ELF-1 (cell line): ENCODE measurements at regions not wholly inside any gene's neighbourhood (a gene's known extent, or its start where the extent isn't known, plus 50 kb on each side); places are given as distances from the start of the nearest gene placed in this dataset.

Source experiments
- DNase-seq: peaks from one replicate; pipeline ENCODE4 v3.0.0-alpha.2; 2016; ENCODE audit warnings: low read depth, low spot score

DNA sequence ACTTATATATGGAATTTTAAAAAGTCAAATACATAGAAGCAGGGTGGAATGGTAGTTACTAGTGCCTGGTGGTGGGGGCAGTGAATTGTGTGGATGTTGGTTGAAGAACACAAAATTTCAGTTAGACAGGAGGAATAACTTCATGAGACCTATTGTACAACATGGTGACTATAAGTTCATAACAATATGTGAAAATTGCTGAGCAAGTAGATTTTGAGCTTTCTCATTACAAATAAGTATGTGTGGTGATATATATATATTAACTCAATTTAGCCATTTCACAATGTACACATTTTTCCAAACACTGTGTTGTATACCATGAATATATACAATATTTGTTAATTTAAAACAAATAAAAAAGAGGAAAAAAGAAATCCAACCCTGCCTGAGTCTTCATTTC, 641.1 kb downstream of the DIAPH3 start:
- DNase-seq: no peak

- no peak for DNase-seq
Observed at GRCh38 chr13:59527500-59527899, 636.2 kb downstream of the DIAPH3 start.

- peak; percentile 58 for DNase-seq
Observed at GRCh38 chr13:59531571-59532091, 632.1 kb downstream of the DIAPH3 start.

- DNase-seq: no peak
Observed at GRCh38 chr13:59532405-59532804, 631.3 kb downstream of the DIAPH3 start.

GRCh38 chr13:59533561-59534555, 629.9 kb downstream of the DIAPH3 start:
- DNase-seq: no peak

DNA sequence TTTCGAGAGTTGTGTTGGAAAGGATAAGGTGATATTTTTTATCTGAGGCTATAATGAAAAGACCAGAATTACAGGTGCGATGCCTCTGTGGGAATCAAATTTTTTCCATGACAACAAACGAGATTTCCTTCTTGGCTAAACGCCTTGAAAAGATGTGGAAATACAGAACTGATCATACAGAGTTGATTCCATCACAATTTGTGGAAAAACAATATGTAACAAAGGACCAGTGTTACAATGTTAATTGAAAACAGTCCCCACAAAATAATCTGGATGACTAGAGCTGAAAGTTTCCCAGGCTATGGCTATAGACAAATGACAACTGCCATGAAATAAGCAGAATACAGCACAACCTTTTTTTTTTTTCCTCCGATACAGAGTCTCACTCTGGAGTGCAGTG, 628.9 kb downstream of the DIAPH3 start:
- DNase-seq: no peak

DNA sequence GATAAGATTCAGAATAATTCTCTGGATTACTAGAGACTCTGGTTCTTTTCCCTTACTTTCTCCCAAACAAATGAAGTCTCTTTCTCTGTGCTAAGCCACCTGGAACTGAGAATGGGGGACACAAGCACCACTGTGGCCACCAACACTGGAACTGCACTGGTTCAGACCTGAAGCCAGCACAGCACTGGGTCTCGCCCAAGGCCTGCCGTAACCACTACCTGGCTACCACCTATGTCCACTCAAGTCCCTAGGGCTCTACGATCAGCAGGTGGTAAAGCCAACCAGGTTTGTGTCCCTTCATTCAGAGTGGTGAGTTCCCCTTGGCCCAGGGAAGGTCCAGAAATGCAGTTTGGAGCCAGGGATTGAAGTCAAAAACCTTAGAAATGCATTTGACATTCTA, 626.2 kb downstream of the DIAPH3 start:
- DNase-seq: no peak

DNA sequence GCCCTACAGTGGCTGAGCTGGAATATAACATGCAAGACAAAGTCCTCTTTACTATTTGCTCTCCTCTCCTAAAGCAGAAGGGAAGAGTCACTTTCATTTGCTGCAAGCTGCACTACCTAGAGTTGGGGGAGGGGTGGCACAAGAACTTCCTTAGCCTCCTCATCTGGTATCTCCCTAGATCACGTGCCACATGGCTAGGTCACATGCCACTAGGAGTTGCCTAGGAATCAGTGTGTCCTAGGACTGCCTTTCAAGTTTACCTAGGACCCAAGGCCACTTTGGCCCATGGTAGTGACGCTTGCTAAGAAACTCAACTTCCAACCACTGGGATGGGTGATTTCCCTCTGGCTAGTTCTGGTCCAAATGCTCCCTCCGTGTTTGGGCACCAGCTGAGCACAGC, 625.2 kb downstream of the DIAPH3 start:
- DNase-seq: no peak

DNA sequence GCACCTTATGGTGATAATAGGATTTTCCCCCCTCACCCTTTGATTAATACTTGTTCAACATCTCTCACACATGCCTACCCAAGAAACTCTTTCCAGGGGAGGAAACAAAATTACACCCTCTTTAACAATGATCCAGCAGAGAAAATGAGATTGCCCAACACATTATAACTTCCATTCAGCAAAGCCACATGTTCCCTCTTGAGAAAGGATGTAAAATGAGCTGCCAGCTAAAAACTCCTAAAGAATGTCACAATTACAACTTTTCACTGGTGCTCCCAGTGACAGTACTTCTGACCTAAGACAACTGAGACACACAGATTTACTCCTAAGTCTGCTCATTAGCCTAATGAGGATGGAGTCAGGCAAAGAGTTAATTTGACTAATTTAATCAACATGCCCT, 621.4 kb downstream of the DIAPH3 start:
- no peak for DNase-seq

DNA sequence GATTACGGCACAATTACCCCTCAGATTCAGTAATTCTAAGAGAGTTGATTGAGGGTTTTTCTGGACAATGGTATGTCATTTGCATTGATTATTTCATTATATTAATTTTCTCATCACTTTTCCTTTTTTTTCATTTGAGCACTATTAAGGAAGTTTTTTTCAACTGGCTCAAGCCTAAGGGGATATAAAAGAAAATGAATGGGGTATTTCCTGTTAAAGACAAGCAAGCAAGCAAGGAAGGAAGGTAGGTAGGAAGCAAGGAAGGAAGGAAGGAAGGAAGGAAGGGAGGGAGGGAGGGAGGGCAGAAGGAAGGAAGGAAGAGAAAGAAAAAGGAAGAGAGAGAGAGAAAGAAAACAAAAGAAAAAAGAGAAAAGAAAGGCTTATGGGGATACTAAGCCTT, 620.3 kb downstream of the DIAPH3 start:
- no peak for DNase-seq

GRCh38 chr13:59545007-59545406, 618.7 kb downstream of the DIAPH3 start:
- DNase-seq: peak; percentile 8

GRCh38 chr13:59546178-59546577, 617.5 kb downstream of the DIAPH3 start:
- no peak for DNase-seq

DNA sequence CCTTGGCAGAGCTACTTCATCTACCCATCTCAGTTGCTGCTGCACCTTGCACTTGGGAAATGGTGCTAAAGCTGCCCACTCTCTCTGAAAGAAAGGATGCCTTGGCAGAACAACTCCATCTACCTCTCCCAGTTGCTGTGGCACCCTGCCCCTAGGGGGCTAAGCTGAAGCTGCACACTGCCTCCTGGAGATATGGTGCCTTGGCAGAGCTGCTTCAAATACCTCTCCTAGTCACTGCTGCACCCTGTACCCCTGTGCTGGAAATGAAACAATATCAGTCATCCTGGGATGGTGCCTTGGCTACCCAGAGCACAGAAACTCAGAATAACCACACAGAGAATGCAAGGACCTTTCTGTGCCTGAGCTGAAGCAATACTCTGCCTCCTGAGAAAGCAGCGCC, 615.8 kb downstream of the DIAPH3 start:
- DNase-seq: no peak

- DNase-seq: no peak
Observed at GRCh38 chr13:59562924-59563323, 600.8 kb downstream of the DIAPH3 start.

DNA sequence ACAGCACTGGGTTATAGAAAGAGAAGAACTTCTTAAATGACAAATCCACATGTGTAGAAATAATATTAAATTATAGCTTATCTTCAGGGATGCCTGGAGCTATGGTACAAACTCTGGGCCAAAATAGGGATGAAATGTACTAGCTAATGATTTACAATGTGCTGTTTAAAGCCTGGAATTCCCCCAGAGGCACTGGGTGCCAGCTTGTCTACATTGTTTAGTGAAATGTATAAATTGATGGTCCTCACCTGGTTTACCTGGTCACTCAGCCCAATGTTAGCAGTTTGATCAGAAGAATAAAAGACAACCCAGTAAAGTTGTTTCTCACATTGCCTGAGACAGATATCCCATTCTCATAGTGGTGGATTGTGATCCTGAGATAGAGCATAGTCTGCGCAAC, 597.2 kb downstream of the DIAPH3 start:
- no peak for DNase-seq

DNA sequence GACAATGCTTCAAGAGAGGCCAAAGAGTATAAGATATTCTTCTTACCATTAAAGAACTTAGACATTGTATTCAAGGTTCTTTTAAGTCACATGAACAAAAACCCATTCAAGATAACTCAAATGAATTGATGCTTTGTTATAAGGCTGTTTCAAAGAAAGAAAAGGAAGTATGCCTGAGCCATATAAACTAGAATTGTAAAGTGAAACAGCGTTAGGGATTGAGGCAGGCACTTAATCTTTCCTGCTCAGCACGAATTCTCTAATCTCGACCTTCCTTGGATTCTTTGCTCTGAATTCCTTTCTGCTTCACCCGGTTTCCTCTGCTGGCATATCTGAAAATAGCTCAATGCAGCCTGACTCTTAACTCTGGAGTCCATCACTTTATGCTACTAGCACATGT, 595.4 kb downstream of the DIAPH3 start:
- no peak for DNase-seq

GRCh38 chr13:59570204-59570603, 593.5 kb downstream of the DIAPH3 start:
- no peak for DNase-seq

GRCh38 chr13:59584101-59584500, 579.6 kb downstream of the DIAPH3 start:
- no peak for DNase-seq

DNA sequence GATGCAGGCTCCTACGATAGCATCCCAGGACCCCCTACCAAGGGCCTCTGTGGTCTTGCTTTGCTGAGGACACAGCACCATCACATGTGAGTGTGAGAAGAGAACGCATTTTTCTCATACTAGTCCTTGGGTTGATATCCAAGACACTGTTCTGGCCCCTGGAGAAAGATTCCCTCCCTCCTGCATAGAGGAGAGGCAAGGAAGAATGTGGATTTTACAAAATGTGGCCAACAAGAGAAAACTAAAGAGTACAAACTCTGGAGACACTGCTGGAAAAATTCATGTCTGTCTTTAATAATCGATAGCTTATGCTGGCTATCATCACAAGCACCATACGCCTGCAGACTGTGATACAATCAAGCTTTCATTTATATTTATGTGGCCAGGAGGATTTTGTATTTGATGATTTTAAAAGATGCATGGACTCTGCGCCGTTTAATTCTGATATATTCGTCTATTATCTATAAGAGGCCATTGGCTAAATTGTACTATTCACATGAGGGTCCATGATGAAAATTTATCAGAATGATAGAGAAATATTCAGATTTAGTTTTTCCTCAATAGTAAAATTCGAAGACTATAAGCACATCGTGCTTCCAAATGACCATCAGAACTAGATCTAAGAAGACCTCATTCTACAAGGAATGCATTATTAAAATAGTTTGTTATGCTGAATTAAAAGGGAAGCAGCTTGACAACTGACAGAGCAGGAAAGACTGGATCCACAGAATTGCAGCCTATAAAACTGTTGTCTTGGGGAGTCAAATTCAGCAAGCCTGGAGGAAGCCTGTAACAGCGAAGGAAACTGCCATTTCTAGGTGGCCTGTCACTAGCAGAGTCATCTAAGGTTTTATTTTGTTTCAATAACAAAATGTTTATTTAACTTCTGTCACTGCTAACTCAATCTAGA, 578.7 kb downstream of the DIAPH3 start:
- no peak for DNase-seq

DNA sequence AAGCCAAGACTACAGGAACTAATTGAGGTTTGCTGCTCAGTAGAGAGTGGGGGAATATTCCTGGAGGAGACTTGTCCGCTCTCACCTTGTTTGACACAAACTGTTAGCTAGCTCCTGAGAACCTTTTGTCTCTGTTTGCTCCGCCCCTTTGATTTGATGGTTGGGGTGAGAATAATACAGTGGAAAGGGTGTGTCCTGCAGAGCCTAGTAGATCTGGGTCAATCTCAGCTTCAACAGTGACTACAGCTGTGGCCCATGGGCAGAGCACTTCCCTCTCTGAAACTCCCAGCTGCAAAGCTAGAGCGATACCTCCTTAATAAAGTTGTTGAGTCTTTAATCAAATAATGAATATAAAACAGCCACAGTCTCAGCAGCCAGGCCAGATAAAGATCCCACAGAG, 576.7 kb downstream of the DIAPH3 start:
- DNase-seq: no peak

DNA sequence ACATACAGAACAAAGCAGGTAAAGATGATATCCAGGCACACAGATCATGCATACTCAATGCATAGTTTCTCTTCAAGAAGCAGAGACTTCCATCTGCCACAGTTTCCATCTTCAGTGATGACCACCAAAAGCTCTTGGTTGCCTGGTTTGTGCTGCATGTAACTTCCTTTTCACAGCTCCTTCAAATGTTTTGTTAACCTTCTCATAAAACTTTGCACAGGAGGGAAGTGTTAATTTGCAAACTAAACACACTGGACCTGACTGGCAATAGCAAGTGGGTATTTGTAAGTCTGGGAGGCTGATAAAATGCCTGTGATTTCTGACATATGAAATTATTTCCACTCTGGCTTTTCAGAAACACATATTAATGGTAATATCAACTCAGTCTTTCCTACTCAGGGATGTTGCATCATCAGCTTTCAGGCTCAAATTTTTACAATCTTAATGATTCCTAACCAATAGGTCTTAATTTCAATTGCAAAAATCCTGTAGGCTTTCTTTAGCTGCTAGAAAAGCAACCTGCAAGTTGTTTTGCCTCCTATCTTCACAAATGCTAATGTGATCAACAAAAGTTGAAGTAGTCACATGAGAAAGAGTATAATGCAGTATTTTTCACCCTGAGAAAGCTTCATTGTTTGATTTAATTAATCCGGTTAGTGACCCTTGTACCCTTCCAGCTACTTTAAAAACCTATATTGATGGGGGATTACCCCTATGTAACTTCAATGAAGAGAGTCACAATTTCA, 575.6 kb downstream of the DIAPH3 start:
- DNase-seq: no peak

DNA sequence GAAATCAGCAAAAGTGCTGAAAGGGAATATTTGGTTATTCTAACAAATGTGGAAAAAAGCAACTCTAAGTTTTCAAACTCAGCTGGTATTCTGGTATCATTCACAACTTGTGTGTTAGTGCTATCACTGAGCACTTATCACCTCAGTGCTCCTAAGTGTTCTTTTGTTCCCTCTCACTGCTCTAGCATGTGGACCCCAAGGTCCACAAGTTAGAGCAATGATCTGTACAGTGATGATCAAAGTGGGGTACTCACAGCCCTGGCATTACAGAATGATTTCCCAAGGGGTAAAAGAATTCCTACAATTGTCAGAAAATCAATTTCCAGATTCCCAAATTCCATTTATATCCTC, 575.0 kb downstream of the DIAPH3 start:
- DNase-seq: no peak
